A673 (cell line): ENCODE measurements at regions not wholly inside any gene's neighbourhood (a gene's known extent, or its start where the extent isn't known, plus 50 kb on each side); places are given as distances from the start of the nearest gene placed in this dataset.

Experiments used
- BruUV-seq: library from RNA; stranded (reverse); fragments of 400-500 nt; replicated peaks from 2 replicates; lab custom pipeline; 2021; lab: Mats Ljungman, UMichigan
- CTCF ChIA-PET: fragments of 300-600 bp; sonication (Branson Sonifier 250); formaldehyde crosslinking; loops from one replicate; lab custom pipeline; 2022; ENCODE audit warnings: antibody characterized with exemption; lab: Charles Lee
- POLR2A ChIA-PET: fragments of 300-600 bp; sonication (Branson Sonifier 250); formaldehyde crosslinking; loops from one replicate; lab custom pipeline; 2022; ENCODE audit warnings: antibody characterized with exemption; ENCODE audit not compliant: low non-redundant PET; lab: Charles Lee
- DNase-seq: peaks from one replicate; pipeline ENCODE4 v3.0.0-alpha.2; 2015; ENCODE audit warnings: low spot score
- H3K27ac ChIP-seq: fragments of 200-600 bp; sonication (generic); 2 replicates; pipeline ENCODE4 v1.5.1; 2016; ENCODE audit warnings: mixed run types, low read depth, mild to moderate bottlenecking, mixed read lengths, antibody characterized with exemption, low read length; ENCODE audit not compliant: poor library complexity, severe bottlenecking
- H3K27me3 ChIP-seq: fragments of 200-600 bp; sonication (generic); replicated peaks from 2 replicates; pipeline ENCODE4 v1.6.1; 2017; ENCODE audit warnings: mixed run types, low read depth, mild to moderate bottlenecking, mixed read lengths, antibody characterized with exemption, low read length; ENCODE audit not compliant: insufficient read depth, poor library complexity
- H3K36me3 ChIP-seq: fragments of 200-600 bp; sonication (generic); 2 replicates; pipeline ENCODE4 v1.6.1; 2016; ENCODE audit warnings: mixed run types, mild to moderate bottlenecking, mixed read lengths, antibody characterized with exemption, low read length; ENCODE audit not compliant: insufficient read depth, poor library complexity, severe bottlenecking
- H3K4me1 ChIP-seq: fragments of 200-600 bp; sonication (generic); 2 replicates; pipeline ENCODE4 v1.6.1; 2017; ENCODE audit warnings: mixed run types, mild to moderate bottlenecking, mixed read lengths, antibody characterized with exemption, low read length; ENCODE audit not compliant: insufficient read depth, poor library complexity, severe bottlenecking
- H3K4me3 ChIP-seq: fragments of 200-600 bp; sonication (generic); 2 replicates; pipeline ENCODE4 v1.5.1; 2016; ENCODE audit warnings: low read depth, mixed run types, mild to moderate bottlenecking, mixed read lengths, low read length; ENCODE audit not compliant: poor library complexity, severe bottlenecking
- H3K9me3 ChIP-seq: fragments of 200-600 bp; sonication (generic); 2 replicates; pipeline ENCODE4 v1.6.1; 2016; ENCODE audit warnings: mixed run types, low read depth, mild to moderate bottlenecking, mixed read lengths, antibody characterized with exemption, low read length; ENCODE audit not compliant: poor library complexity, severe bottlenecking
- EZH2 ChIP-seq: fragments of 200-600 bp; sonication (generic); IDR thresholded peaks from 2 replicates; pipeline ENCODE4 v1.6.1; 2017; ENCODE audit warnings: borderline replicate concordance, low read depth, mild to moderate bottlenecking, mixed read lengths, antibody characterized with exemption, low read length; ENCODE audit not compliant: poor library complexity, severe bottlenecking
- intact Hi-C: fragments of 100-400 bp; cut with micrococcal nuclease; formaldehyde crosslinking; loops from one replicate; pipeline ENCODE4 v1.10.0; 2022; ENCODE audit not compliant: unreplicated experiment
- TF ChIP-seq, protein P1 (sequence below): fragments of 300-800, 200-600 bp; sonication (generic); conservative IDR thresholded peaks from 2 replicates; pipeline ENCODE4 v1.5.1; 2017; ENCODE audit warnings: low read depth, mild to moderate bottlenecking, antibody characterized with exemption, low read length, moderate library complexity, mixed read lengths

DNA sequence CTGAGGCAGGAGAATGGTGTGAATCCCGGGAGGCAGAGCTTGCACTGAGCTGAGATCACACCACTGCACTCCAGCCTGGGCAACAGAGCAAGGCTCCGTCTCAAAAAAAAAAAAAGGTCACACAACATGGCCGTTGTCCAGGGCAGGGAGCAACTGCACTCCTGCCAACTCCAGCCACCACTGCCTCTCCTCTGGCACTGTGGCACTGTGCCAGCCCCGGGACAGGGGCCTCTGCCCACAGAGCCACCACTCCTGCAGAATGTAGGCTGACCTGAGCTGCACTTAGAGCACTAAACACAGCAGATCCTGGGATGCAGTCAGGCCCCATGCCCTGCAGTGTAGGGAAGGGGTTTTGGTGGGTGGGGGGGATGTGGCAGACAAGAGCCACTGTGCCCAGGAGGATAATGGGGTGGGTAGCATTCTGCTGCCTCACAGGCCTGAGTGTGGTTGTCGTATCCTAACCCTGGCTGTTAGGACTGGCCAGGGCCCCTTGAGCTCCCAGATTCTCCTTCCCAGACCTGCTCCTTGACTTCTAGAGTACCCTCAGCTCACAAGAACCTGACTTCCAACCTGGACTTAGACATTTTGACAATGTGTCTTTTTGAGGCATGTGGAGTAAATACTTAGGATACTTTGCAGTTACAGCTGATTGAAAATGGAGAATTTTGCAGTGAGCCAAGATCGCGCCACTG lies 69.4 kb upstream of the SH3RF3 start:
- intact Hi-C loops, result no loop called here
- BruUV-seq, result no TSS peak
- Histone ChIP-seq H3K4me1 (no peaks in the 10 kb centered on the region), H3K27me3 (peaks cover 9% of the 10 kb centered on the region), H3K36me3 (no peaks in the 10 kb centered on the region), H3K9me3 (no peaks in the 10 kb centered on the region), H3K27ac (no peak overlapping the region), H3K4me3 (no peak overlapping the region)
- CTCF ChIA-PET, result no interaction called here
- no peak for DNase-seq
- TF ChIP-seq EZH2, result no peak
- TF ChIP-seq, protein P1, sequence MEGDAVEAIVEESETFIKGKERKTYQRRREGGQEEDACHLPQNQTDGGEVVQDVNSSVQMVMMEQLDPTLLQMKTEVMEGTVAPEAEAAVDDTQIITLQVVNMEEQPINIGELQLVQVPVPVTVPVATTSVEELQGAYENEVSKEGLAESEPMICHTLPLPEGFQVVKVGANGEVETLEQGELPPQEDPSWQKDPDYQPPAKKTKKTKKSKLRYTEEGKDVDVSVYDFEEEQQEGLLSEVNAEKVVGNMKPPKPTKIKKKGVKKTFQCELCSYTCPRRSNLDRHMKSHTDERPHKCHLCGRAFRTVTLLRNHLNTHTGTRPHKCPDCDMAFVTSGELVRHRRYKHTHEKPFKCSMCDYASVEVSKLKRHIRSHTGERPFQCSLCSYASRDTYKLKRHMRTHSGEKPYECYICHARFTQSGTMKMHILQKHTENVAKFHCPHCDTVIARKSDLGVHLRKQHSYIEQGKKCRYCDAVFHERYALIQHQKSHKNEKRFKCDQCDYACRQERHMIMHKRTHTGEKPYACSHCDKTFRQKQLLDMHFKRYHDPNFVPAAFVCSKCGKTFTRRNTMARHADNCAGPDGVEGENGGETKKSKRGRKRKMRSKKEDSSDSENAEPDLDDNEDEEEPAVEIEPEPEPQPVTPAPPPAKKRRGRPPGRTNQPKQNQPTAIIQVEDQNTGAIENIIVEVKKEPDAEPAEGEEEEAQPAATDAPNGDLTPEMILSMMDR, result no peak
- POLR2A ChIA-PET, result no interaction called here

DNA sequence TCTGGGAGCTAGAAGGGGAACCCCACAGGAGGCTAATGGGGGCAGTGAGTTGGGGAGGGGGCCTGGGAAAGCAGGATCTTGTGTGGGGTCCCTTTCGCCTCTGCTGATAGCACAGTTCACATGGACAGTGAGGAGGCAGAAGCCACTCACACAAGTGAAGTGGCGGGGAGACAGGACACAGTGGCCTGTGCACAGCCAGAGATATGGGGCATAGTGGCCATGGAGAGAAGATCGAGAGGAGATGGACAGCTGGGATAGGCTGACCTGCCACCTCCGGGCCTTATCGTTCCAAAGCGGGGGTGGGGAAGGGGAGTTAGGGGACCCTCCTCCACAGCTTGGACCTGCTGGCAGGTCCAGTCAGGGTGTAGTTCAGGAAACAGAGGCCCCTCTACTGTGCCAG lies 69.8 kb upstream of the EDAR start:
- ChIA-PET CTCF (no interaction called here), POLR2A (no interaction called here)
- H3K4me3 ChIP-seq, result no peak overlapping the region
- H3K4me1 ChIP-seq, result no peaks in the 10 kb centered on the region
- no peaks in the 10 kb centered on the region for H3K36me3 ChIP-seq
- BruUV-seq, result no TSS peak
- H3K9me3 ChIP-seq, result no peaks in the 10 kb centered on the region
- TF ChIP-seq EZH2, result no peak
- TF ChIP-seq, protein P1, result no peak
- no peak for DNase-seq
- peaks cover 9% of the 10 kb centered on the region for H3K27me3 ChIP-seq
- intact Hi-C loops, result no loop called here
- H3K27ac ChIP-seq, result no peak overlapping the region

DNA sequence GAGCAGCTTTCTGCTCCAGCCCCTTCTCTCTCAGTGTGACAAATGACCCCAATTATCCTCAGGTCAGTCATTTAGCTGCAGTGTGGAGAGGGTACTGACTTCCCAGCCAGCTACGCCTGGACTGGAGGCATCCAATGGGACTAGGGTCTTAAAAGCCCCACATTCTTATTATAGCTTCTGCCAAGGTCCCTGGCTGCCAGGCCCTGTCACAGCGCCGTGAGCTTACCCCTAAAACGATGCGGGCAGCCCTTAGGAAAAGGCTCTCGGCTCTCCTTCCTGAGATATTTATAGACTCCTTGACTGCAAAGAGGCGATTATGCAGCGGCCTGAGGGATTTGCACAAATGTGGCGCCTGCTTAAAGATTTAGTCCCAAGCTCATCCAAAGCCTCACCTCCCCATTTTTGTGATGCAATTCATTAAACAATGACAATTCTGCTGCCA lies 69.2 kb upstream of the EDAR start:
- CTCF ChIA-PET, result no interaction called here
- no TSS peak for BruUV-seq
- H3K9me3 ChIP-seq, result no peaks in the 10 kb centered on the region
- H3K4me3 ChIP-seq, result no peak overlapping the region
- H3K27me3 ChIP-seq, result peaks cover 9% of the 10 kb centered on the region
- no peak for DNase-seq
- intact Hi-C loops, result no loop called here
- H3K27ac ChIP-seq, result no peak overlapping the region
- TF ChIP-seq EZH2, result no peak
- TF ChIP-seq, protein P1, result no peak
- POLR2A ChIA-PET, result no interaction called here
- H3K36me3 ChIP-seq, result no peaks in the 10 kb centered on the region
- no peaks in the 10 kb centered on the region for H3K4me1 ChIP-seq
